RWPE2 (cell line): ENCODE measurements at regions not wholly inside any gene's neighbourhood (a gene's known extent, or its start where the extent isn't known, plus 50 kb on each side); places are given as distances from the start of the nearest gene placed in this dataset.

Source experiments
- ATAC-seq: fragments of 200-7000 bp; cut with Tn5 transposase; 3 replicates; pipeline ENCODE4 v1.9.1; 2021; ENCODE audit warnings: low read depth
- DNase-seq: peaks from one replicate; pipeline ENCODE4 v3.0.0-alpha.2; 2020; ENCODE audit warnings: low spot score
- H3K27ac ChIP-seq: fragments of 450-650 bp; 2 replicates; pipeline ENCODE4 v1.5.1; 2017; ENCODE audit warnings: mild to moderate bottlenecking; ENCODE audit not compliant: poor library complexity, severe bottlenecking
- H3K27me3 ChIP-seq: fragments of 250-450 bp; sonication (Bioruptor Pico); 2 replicates; pipeline ENCODE4 v1.5.1; 2021; ENCODE audit warnings: mild to moderate bottlenecking, moderate library complexity; ENCODE audit not compliant: insufficient read depth, poor library complexity, severe bottlenecking
- H3K36me3 ChIP-seq: fragments of 250-450 bp; sonication (Bioruptor Pico); 2 replicates; pipeline ENCODE4 v1.5.1; 2020; ENCODE audit warnings: low read depth, mild to moderate bottlenecking, moderate library complexity
- H3K4me1 ChIP-seq: fragments of 250-450 bp; sonication (Bioruptor Pico); 2 replicates; pipeline ENCODE4 v1.5.1; 2021; ENCODE audit warnings: mild to moderate bottlenecking, moderate library complexity; ENCODE audit not compliant: insufficient read depth, poor library complexity, severe bottlenecking
- H3K4me3 ChIP-seq: fragments of 250-450 bp; sonication (Bioruptor Pico); 2 replicates; pipeline ENCODE4 v1.5.1; 2021; ENCODE audit warnings: mild to moderate bottlenecking, moderate library complexity; ENCODE audit not compliant: severe bottlenecking
- H3K9me3 ChIP-seq: fragments of 250-450 bp; sonication (Bioruptor Pico); 2 replicates; pipeline ENCODE4 v1.5.1; 2021; ENCODE audit warnings: mild to moderate bottlenecking, moderate library complexity; ENCODE audit not compliant: severe bottlenecking
- TF ChIP-seq, protein P1 (sequence below): fragments of 450-650 bp; IDR thresholded peaks from one replicate; pipeline ENCODE4 v1.5.1; 2017; ENCODE audit warnings: mild to moderate bottlenecking, moderate library complexity; ENCODE audit not compliant: poor library complexity, severe bottlenecking

DNA sequence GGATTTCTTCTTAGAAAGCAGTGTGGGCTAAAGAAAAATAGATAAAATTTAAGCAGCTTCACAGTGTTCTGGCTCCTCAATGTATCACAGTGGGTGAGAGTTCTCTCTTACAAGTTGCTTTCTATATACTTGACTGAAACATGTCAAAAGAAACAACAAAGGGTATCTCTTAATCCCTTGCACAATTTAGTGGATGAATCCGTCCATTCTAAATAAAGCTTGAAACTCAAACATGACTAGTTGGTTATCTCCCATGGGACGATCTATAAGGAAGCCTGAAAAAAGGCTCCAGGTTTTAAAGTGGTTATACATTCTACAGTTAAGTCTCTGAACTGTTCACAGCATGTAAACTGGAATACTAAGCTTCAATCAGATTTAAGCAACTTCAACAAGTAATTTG lies 993.1 kb upstream of the CNTN5 start:
- H3K4me3 ChIP-seq: no peak overlapping the region
- no peaks in the 10 kb centered on the region for H3K27me3 ChIP-seq
- H3K9me3 ChIP-seq: no peaks in the 10 kb centered on the region
- H3K27ac ChIP-seq: no peak overlapping the region
- DNase-seq: no peak
- H3K4me1 ChIP-seq: no peaks in the 10 kb centered on the region
- H3K36me3 ChIP-seq: no peaks in the 10 kb centered on the region; the same call in 1 of the 2 replicates
- no peak for ATAC-seq
- TF ChIP-seq, protein P1, sequence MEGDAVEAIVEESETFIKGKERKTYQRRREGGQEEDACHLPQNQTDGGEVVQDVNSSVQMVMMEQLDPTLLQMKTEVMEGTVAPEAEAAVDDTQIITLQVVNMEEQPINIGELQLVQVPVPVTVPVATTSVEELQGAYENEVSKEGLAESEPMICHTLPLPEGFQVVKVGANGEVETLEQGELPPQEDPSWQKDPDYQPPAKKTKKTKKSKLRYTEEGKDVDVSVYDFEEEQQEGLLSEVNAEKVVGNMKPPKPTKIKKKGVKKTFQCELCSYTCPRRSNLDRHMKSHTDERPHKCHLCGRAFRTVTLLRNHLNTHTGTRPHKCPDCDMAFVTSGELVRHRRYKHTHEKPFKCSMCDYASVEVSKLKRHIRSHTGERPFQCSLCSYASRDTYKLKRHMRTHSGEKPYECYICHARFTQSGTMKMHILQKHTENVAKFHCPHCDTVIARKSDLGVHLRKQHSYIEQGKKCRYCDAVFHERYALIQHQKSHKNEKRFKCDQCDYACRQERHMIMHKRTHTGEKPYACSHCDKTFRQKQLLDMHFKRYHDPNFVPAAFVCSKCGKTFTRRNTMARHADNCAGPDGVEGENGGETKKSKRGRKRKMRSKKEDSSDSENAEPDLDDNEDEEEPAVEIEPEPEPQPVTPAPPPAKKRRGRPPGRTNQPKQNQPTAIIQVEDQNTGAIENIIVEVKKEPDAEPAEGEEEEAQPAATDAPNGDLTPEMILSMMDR: no peak

DNA sequence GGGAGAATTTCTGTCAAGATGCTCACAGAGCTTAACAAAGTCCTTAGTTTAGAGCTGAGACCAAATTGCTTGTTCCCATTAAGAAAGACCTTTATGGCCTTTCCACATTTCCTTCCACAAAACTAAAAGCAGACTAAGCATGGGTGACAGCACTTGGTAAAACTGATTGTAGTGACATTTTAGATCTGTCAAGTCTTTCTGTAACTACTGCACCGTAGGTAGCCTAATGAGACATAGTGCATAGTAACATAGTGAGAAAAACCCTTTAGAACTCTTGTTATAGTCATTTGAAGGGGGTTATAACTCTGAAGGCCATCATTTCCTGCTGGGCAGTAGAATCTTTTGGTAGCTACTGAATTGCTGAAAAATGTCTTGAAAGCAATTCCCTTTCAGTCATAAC lies 990.9 kb upstream of the CNTN5 start:
- H3K4me3 ChIP-seq: no peak overlapping the region
- ATAC-seq: no peak
- H3K27me3 ChIP-seq: no peaks in the 10 kb centered on the region
- H3K9me3 ChIP-seq: no peaks in the 10 kb centered on the region
- H3K36me3 ChIP-seq: no peaks in the 10 kb centered on the region
- DNase-seq: no peak
- TF ChIP-seq, protein P1: no peak
- no peaks in the 10 kb centered on the region for H3K4me1 ChIP-seq
- H3K27ac ChIP-seq: no peak overlapping the region

DNA sequence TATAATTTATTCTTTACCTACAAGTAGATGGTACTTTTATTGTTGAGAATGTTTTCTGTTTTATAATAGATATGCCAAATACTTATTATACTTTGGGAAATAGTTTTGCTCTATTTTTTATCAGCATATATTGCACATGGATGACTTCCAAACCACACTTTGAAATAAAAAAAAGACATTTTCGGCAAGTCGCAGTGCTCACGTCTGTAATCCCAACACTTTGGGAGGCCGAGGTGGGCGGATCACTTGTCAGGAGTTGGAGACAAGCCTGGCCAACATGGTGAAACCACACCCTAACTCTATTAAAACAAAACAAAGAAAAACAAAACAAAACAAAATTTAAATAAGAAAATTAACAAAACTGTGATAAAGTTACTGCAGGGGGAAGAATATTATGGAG lies 983.9 kb upstream of the CNTN5 start:
- no peaks in the 10 kb centered on the region for H3K9me3 ChIP-seq
- no peak for ATAC-seq
- H3K27ac ChIP-seq: no peak overlapping the region
- TF ChIP-seq, protein P1: no peak
- H3K36me3 ChIP-seq: no peaks in the 10 kb centered on the region
- H3K4me1 ChIP-seq: no peaks in the 10 kb centered on the region
- no peak overlapping the region for H3K4me3 ChIP-seq
- DNase-seq: no peak
- no peaks in the 10 kb centered on the region for H3K27me3 ChIP-seq

DNA sequence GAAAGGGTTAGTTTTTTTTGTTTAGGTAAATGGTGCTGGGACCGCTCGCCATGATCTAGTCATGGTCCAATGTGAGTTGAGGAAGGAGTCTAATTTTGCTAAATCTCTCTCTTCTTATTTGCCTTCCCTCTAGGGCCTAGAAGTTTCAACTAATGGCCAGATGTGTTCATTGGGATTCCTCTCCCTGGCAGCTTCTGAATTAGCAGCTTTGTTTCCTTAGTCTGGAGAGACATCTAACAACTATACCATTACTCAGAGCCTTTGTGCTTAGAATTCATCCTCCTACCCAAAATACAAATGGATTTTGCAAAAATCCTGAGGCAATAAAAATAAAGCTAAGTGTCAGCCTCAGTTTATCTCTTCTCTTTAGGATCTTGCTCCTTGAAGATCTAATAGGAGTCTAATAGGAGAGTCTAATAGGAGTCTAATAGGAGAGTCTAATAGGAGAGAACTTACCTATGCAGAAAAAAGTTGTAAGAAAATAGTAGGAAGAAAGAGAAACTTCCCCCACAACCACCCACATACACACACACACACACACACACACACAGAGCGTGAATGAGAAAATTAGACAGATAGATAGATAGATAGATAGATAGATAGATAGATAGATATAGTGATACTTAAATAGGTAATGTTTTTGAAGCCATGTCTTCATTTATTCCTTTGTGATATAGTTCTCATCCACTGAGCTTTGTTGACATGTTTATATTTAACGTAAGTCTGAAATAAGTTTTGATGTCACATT lies 980.5 kb upstream of the CNTN5 start:
- Histone ChIP-seq H3K9me3 (no peaks in the 10 kb centered on the region), H3K27ac (no peak overlapping the region), H3K4me3 (no peak overlapping the region), H3K36me3 (no peaks in the 10 kb centered on the region), H3K27me3 (no peaks in the 10 kb centered on the region), H3K4me1 (no peaks in the 10 kb centered on the region)
- DNase-seq: no peak
- TF ChIP-seq, protein P1: no peak
- ATAC-seq: no peak

DNA sequence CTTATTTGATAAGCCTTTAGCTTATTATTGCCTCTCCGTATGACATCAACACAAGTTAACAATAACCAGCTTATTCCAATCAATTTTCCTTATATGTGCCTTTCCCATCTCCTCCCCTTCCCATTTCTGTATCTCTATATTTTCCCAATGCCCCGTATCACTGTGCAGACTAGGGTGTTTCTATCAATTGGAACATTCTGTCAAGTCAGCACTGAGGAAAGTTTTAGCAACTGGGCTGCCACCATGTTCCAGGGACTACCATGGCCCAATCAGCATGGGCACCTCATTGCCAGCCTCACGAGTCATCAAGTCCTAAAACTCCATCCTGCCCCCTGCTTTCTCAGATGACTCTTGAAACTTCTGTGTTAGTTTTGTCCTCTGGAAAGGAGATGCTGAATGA lies 973.1 kb upstream of the CNTN5 start:
- H3K27me3 ChIP-seq: no peaks in the 10 kb centered on the region
- H3K4me3 ChIP-seq: no peak overlapping the region
- TF ChIP-seq, protein P1: no peak
- no peak overlapping the region for H3K27ac ChIP-seq
- H3K36me3 ChIP-seq: no peaks in the 10 kb centered on the region
- no peak for ATAC-seq
- H3K9me3 ChIP-seq: no peaks in the 10 kb centered on the region
- H3K4me1 ChIP-seq: no peaks in the 10 kb centered on the region
- no peak for DNase-seq
